ENCODE measurements at regions not wholly inside any gene's neighbourhood (a gene's known extent, or its start where the extent isn't known, plus 50 kb on each side); places are given as distances from the start of the nearest gene placed in this dataset.

DNA sequence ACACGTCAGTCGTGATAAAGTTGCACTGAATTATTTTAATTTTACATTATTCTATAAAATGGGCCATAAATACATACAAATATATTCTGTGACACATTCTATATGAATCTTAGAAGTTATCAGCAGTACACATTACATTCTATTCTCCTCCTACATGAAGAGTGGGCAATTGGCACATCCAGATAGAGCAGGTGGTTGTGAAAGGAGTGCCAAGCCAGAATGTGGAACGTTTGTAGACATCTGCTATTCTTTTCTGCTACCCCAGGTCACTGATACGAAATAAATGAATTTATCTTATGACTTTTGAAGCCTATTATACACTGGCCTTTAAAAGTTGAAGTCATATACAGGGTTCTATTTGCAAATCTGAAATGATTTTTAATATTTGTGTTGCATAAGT lies 373.2 kb downstream of the PCDH17 start:
- TF ChIP-seq, protein P1, sequence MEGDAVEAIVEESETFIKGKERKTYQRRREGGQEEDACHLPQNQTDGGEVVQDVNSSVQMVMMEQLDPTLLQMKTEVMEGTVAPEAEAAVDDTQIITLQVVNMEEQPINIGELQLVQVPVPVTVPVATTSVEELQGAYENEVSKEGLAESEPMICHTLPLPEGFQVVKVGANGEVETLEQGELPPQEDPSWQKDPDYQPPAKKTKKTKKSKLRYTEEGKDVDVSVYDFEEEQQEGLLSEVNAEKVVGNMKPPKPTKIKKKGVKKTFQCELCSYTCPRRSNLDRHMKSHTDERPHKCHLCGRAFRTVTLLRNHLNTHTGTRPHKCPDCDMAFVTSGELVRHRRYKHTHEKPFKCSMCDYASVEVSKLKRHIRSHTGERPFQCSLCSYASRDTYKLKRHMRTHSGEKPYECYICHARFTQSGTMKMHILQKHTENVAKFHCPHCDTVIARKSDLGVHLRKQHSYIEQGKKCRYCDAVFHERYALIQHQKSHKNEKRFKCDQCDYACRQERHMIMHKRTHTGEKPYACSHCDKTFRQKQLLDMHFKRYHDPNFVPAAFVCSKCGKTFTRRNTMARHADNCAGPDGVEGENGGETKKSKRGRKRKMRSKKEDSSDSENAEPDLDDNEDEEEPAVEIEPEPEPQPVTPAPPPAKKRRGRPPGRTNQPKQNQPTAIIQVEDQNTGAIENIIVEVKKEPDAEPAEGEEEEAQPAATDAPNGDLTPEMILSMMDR (IDR thresholded peaks at IDR 0.05), result no peak
- TF ChIP-seq EP300 (IDR thresholded peaks at IDR 0.05) (no peak), POLR2A (IDR thresholded peaks at IDR 0.05; ENCODE audit: low read depth) (no peak), POLR2AphosphoS5 (IDR thresholded peaks at IDR 0.05) (no peak)
